GM12872 (cell line): ENCODE measurements at regions not wholly inside any gene's neighbourhood (a gene's known extent, or its start where the extent isn't known, plus 50 kb on each side); places are given as distances from the start of the nearest gene placed in this dataset.

Experiments used
- TF ChIP-seq, protein P1 (sequence below): IDR thresholded peaks from 3 replicates; pipeline ENCODE4 v1.5.1; 2011; ENCODE audit warnings: low read depth, mild to moderate bottlenecking, low read length, moderate library complexity; ENCODE audit not compliant: insufficient read depth

DNA sequence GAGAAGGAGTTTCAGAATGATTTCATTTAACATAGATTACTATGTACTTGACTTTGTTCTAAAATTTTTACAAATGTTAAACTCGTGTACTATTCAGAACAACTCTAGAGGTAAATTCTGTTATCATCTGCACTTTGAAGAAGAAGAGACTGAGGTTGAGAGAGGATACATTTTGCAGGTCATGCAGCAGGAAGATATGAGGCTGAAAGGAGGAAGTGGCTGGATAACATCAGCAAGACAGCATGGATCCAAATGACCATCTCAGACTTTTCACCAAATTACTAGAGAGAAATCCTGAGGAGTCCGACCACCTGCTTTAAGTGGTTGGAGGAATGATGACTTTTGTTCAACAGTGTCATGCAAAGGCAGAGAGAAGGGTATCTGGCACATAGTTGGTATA is 84.9 kb downstream of the ASCL4 start:
- TF ChIP-seq, protein P1, sequence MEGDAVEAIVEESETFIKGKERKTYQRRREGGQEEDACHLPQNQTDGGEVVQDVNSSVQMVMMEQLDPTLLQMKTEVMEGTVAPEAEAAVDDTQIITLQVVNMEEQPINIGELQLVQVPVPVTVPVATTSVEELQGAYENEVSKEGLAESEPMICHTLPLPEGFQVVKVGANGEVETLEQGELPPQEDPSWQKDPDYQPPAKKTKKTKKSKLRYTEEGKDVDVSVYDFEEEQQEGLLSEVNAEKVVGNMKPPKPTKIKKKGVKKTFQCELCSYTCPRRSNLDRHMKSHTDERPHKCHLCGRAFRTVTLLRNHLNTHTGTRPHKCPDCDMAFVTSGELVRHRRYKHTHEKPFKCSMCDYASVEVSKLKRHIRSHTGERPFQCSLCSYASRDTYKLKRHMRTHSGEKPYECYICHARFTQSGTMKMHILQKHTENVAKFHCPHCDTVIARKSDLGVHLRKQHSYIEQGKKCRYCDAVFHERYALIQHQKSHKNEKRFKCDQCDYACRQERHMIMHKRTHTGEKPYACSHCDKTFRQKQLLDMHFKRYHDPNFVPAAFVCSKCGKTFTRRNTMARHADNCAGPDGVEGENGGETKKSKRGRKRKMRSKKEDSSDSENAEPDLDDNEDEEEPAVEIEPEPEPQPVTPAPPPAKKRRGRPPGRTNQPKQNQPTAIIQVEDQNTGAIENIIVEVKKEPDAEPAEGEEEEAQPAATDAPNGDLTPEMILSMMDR = no peak

DNA sequence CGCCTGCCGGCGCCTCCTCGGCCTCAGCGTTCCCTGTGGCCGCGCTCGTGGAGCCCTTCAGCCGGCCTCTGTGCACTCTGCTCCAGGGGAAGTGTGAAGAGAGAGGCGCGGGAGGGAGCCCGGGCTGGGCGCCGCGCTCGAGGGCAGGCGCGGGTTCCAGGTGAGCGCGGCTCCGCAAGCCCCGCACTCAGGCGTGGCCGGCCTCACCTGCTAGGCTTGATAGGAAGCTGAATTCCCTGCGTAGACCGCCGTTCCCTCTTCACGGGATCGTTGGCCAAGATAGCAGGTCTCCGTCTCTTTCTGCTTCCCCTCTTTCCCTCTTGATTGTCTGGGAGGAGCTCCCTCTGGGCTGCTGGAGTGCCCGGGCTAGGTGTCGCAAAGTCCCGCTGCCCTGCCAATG is 89.7 kb downstream of the ASCL4 start:
- TF ChIP-seq, protein P1 = no peak

DNA sequence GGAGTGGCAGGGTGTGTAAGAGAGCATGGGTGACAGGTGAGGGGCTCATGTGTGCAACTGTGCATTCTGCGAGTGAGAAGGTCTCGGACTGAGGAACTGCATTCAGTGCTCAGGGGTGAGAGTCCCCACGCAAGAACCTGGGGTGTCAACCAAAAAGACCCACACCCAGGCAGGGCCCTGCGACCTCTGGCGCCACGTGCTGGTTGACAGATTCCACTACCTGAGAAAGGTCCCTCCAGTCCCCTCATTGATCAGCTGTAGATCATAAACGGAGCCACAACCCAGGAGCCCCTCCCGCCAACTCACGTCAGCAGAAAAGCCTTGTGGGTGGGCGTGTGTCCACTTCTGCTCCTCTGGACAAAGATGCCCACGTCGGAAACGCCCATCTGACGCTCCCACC is 98.7 kb downstream of the ASCL4 start:
- TF ChIP-seq, protein P1 = no peak

DNA sequence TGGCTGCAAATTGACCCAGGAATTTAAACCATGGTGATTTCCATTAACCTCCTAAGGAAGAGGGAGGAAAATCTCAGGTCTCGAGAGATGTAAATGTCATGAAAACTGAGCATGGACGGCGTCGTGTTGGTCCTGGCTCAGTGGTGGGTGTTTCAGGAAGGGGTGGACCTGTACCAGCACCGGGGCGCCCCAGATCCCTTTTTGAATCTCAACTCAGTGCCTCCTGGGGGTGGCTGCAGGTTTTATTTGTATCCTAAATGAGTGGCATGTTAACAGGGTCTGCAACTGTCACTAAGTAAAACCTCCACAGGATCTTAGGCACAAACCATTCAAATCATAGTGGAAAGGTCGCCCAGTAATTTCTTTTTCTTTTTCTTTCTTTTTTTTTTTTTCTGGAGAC is 101.3 kb downstream of the ASCL4 start:
- TF ChIP-seq, protein P1 = no peak

DNA sequence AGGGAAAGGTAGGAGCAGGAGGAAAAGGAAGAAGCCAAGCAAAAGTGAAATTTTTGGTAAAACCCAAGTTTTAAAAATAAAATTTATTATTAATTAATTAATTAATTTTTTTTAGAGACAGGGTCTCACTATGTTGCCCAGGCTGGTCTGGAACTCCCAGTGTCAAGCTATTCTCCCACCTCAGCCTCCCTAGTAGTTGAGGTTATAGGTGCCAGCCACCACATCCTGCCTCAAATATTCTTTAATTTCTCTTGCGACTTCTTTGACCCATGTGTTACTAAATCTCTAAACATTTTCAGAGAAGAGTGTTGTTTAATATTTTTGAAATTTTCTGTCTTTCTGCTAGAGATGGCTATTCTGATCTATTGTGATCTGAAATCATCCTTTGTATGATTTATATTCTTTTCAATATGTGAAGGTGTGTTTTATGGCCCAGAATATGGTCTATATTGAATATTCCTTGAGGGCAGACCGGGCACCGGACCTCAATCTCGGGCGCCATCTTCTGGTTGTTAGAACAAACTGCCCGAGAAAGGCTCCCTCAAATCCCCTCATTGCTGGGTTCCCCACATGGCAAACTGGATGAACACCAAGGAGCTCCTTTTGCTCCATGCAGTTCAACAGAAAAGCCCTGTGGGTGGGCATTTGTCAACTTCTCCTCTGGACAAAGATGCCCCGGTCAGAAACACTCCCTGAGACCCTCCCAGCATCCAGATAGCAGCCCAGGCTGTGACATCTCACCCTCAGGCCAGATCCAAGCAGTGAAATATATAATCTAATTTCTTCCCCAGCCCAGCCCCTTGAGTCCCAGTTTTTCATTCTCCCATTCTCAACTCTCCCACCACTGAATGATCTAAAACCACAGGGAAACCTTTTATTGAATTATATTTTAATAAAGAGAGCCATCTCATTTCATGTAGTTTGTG is 110.5 kb downstream of the ASCL4 start:
- TF ChIP-seq, protein P1 = peak; percentile 74

DNA sequence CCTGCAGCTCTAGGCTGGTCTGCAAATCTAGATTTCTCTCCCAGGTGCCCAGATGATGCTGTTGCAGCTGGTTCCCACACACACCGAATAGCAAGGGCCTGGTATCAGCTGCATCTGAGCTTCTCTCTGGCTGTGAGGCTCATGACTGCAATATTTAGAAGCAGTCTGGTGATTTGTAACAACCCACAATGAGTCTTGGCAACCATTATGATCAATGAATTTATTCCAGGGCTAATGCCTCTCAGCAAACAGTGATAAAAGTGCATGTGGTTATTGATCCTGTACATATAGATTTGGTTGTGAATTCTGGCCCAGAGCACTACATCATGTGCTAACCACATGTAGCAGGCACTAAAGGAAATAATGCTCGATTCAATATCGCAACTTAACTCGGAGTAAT is 114.3 kb downstream of the ASCL4 start:
- TF ChIP-seq, protein P1 = no peak

DNA sequence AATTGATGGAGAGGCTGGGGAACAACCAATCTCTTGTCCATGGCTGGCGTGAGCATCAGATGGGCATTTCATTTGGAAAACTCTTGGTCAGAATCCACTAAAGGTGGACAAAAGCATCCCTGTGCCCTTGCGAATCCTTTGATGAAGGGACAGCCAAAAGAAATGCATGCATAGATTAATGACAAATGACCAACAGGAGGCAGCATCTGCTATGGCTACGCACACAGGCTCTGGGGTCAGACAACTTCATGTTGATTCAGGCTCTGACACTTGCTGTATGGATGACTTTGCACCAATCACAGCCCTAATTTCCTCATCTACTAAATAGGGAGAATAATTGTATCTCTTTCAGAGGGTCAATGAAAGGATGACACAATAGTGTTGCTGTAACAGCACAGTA is 117.5 kb downstream of the ASCL4 start:
- TF ChIP-seq, protein P1 = peak; percentile 51; the same call in 2 of the 3 replicates
